ENCODE measurements at regions not wholly inside any gene's neighbourhood (a gene's known extent, or its start where the extent isn't known, plus 50 kb on each side); places are given as distances from the start of the nearest gene placed in this dataset.

- Histone ChIP-seq H4K20me1 (ENCODE audit: insufficient read depth, low read length) (no peaks in the 10 kb centered on the region), H3K27me3 (ENCODE audit: insufficient read depth, low read length) (no peaks in the 10 kb centered on the region), H3K36me3 (ENCODE audit: insufficient read depth, low read length) (no peaks in the 10 kb centered on the region), H3K27ac (ENCODE audit: low read depth, low read length) (no peak overlapping the region), H3K4me2 (ENCODE audit: insufficient read depth, low read length) (no peak overlapping the region), H3K4me1 (ENCODE audit: insufficient read depth, low read length) (peaks cover 25% of the 10 kb centered on the region), H3K9me3 (ENCODE audit: low read depth, low read length) (no peaks in the 10 kb centered on the region), H3K4me3 (ENCODE audit: insufficient read depth, low read length) (no peak overlapping the region), H2AFZ (ENCODE audit: low read length) (no peak overlapping the region), H3K79me2 (ENCODE audit: insufficient read depth, low read length) (no peaks in the 10 kb centered on the region)
- DNase-seq (ENCODE audit: insufficient read length, low spot score, missing footprints), result no peak
- TF ChIP-seq CTCF (IDR thresholded peaks at IDR 0.05; ENCODE audit: extremely low read depth, low read depth, low read length), result no peak
Measured at GRCh38 chr1:39088658-39089057, 62.5 kb downstream of the NDUFS5 start.

DNA sequence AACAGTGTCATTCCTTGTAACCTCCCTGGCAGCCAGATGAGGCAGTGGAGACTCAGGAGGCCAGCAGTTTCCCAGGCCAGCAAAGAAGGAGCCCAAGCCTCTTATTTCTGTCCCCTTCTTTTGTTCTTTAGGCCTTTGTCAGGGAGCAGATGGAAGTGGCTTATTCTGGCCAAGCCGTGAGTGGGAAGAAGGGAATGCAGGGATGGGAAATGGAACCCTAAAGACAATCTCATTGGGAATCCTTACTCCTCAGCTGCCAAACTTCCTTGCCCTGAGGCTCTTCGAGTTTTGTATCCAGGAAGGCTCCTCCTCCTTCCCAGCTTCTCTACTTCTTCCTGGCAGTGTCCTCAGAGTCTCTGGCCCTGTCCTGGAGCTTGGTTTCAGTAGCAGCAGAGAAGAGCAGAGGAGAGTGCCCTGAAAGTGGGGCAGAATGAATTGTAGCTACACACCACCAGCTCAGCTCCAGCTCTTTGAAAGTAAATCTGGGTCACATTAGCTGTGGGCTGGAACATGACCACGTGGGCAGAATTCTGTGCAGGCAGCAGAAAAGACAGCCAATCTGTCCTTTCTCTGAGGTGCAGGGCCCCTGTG, 63.9 kb downstream of the NDUFS5 start:
- Histone ChIP-seq H3K4me2 (ENCODE audit: insufficient read depth, low read length) (no peak overlapping the region), H3K4me1 (ENCODE audit: insufficient read depth, low read length) (peaks cover 25% of the 10 kb centered on the region), H3K9me3 (ENCODE audit: low read depth, low read length) (no peaks in the 10 kb centered on the region), H3K27ac (ENCODE audit: low read depth, low read length) (peak overlapping the region; percentile 8), H2AFZ (ENCODE audit: low read length) (peak overlapping the region; percentile 84), H3K36me3 (ENCODE audit: insufficient read depth, low read length) (no peaks in the 10 kb centered on the region), H3K27me3 (ENCODE audit: insufficient read depth, low read length) (no peaks in the 10 kb centered on the region), H3K79me2 (ENCODE audit: insufficient read depth, low read length) (no peaks in the 10 kb centered on the region), H3K4me3 (ENCODE audit: insufficient read depth, low read length) (no peak overlapping the region), H4K20me1 (ENCODE audit: insufficient read depth, low read length) (no peaks in the 10 kb centered on the region)
- DNase-seq (ENCODE audit: insufficient read length, low spot score, missing footprints), result peak; percentile 62
- TF ChIP-seq CTCF (IDR thresholded peaks at IDR 0.05; ENCODE audit: extremely low read depth, low read depth, low read length), result no peak

- H3K4me2 ChIP-seq (ENCODE audit: insufficient read depth, low read length), result no peak overlapping the region
- no peaks in the 10 kb centered on the region for H3K36me3 ChIP-seq (ENCODE audit: insufficient read depth, low read length)
- H3K4me3 ChIP-seq (ENCODE audit: insufficient read depth, low read length), result no peak overlapping the region
- H3K79me2 ChIP-seq (ENCODE audit: insufficient read depth, low read length), result no peaks in the 10 kb centered on the region
- TF ChIP-seq CTCF (IDR thresholded peaks at IDR 0.05; ENCODE audit: extremely low read depth, low read depth, low read length), result no peak
- H4K20me1 ChIP-seq (ENCODE audit: insufficient read depth, low read length), result no peaks in the 10 kb centered on the region
- no peak overlapping the region for H2AFZ ChIP-seq (ENCODE audit: low read length)
- no peaks in the 10 kb centered on the region for H3K9me3 ChIP-seq (ENCODE audit: low read depth, low read length)
- no peak overlapping the region for H3K27ac ChIP-seq (ENCODE audit: low read depth, low read length)
- DNase-seq (ENCODE audit: insufficient read length, low spot score, missing footprints), result no peak
- peaks cover 25% of the 10 kb centered on the region for H3K4me1 ChIP-seq (ENCODE audit: insufficient read depth, low read length)
- no peaks in the 10 kb centered on the region for H3K27me3 ChIP-seq (ENCODE audit: insufficient read depth, low read length)
Measured at GRCh38 chr1:39090757-39091380, 64.7 kb downstream of the NDUFS5 start.

GRCh38 chr1:39091845-39092645, 65.9 kb downstream of the NDUFS5 start:
- H3K27me3 ChIP-seq (ENCODE audit: insufficient read depth, low read length), result no peaks in the 10 kb centered on the region
- H2AFZ ChIP-seq (ENCODE audit: low read length), result no peak overlapping the region
- peak; percentile 89 for DNase-seq (ENCODE audit: insufficient read length, low spot score, missing footprints)
- no peaks in the 10 kb centered on the region for H3K79me2 ChIP-seq (ENCODE audit: insufficient read depth, low read length)
- H3K4me3 ChIP-seq (ENCODE audit: insufficient read depth, low read length), result no peak overlapping the region
- H3K27ac ChIP-seq (ENCODE audit: low read depth, low read length), result no peak overlapping the region
- peaks cover 14% of the 10 kb centered on the region for H3K4me1 ChIP-seq (ENCODE audit: insufficient read depth, low read length)
- H3K36me3 ChIP-seq (ENCODE audit: insufficient read depth, low read length), result no peaks in the 10 kb centered on the region
- TF ChIP-seq CTCF (IDR thresholded peaks at IDR 0.05; ENCODE audit: extremely low read depth, low read depth, low read length), result peak; percentile 86
- no peaks in the 10 kb centered on the region for H3K9me3 ChIP-seq (ENCODE audit: low read depth, low read length)
- H3K4me2 ChIP-seq (ENCODE audit: insufficient read depth, low read length), result no peak overlapping the region
- H4K20me1 ChIP-seq (ENCODE audit: insufficient read depth, low read length), result no peaks in the 10 kb centered on the region
